Choroid plexus epithelial cell (primary cell): ENCODE measurements at regions not wholly inside any gene's neighbourhood (a gene's known extent, or its start where the extent isn't known, plus 50 kb on each side); places are given as distances from the start of the nearest gene placed in this dataset.

ENCODE experiments used
- DNase-seq: peaks from one replicate; pipeline ENCODE4 v3.0.0-alpha.2; 2010; ENCODE audit warnings: low read depth
- H3K4me3 ChIP-seq: 2 replicates; pipeline ENCODE4 v1.5.1; 2011; ENCODE audit warnings: low read depth, mild to moderate bottlenecking, control low read depth, low read length, moderate library complexity
- CTCF ChIP-seq: conservative IDR thresholded peaks from 2 replicates; pipeline ENCODE4 v1.5.1; 2011; ENCODE audit warnings: low read depth, mild to moderate bottlenecking, control low read depth, inconsistent platforms, low read length, moderate library complexity

DNA sequence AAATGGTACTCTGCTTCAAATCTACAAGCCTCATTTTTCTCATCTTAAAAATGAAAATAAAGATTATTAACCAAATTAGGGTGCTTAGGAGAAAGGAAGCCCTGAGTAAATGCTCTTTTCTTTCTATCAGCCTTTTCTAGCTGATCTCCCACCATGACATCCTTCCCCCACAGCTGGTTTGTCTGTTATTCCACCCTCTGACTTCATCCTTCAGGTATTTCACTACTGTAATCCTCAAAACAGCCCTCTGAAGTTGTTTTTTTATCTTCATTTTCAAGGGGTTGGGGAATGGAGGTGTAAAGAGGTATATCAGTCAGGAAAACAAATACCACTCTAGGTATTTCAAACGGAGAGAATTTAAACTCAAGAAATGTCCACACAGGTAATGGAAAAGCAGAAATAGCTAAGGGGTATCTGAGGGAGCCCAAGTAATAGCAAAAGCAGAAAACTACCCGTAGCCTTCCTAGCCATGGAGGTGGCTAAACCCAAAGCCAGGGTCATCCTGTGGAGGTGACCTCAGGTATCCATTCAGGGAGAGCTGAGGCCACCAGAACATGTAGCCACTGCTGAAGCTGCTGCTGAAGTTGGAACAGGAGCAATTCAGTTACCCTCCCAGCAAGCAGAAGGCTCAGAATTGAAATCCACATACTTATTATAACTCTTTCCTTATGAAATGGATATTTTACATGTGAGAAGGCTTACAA, 990.9 kb upstream of the ACVR2A start:
- DNase-seq: peak; percentile 66
- no peak for TF ChIP-seq CTCF
- no peak overlapping the region for H3K4me3 ChIP-seq

DNA sequence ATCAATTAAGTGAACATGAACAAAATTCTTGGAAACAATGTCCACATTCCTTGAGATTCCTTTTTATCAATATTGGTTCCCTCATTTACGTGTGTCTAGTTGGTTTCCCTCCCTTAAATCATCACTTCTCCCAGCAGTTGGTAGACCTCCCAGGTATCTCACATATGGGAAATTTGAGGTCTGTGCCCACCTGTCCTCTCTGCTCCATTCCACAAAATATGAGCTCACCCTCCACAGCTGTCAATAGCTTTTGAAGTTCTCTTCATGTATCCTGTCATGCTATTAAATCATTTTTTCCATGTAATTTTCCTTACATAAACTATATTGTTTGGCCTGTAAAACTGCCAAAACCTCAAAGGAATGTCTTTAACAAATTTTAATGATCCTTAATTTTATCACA, 992.2 kb upstream of the ACVR2A start:
- no peak overlapping the region for H3K4me3 ChIP-seq
- TF ChIP-seq CTCF: no peak

GRCh38 chr2:146850746-146851145, 994.1 kb upstream of the ACVR2A start:
- DNase-seq: peak; percentile 83
- no peak for TF ChIP-seq CTCF
- H3K4me3 ChIP-seq: no peak overlapping the region

More for the DNA sequence above, 992.2 kb upstream of the ACVR2A start:
- no peak for DNase-seq

DNA sequence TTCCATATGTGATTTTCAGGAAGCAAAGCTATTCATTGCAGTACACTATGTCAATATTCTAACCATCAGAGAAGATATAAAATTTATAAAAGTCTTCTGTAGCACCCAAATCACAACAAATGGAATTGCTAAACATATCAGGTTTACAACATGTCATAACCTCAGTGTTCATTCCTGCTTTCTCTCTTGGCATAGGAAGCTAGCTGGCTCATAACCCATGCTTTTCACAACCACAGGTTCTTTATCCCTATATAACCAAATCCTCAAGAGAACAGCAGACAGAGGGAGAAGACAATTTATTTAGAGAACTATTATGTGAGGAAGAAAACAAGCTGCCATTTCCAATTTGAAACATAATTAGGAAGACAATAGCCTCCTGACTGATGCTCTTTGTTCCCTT, 997.0 kb upstream of the ACVR2A start:
- no peak overlapping the region for H3K4me3 ChIP-seq
- DNase-seq: no peak
- no peak for TF ChIP-seq CTCF

DNA sequence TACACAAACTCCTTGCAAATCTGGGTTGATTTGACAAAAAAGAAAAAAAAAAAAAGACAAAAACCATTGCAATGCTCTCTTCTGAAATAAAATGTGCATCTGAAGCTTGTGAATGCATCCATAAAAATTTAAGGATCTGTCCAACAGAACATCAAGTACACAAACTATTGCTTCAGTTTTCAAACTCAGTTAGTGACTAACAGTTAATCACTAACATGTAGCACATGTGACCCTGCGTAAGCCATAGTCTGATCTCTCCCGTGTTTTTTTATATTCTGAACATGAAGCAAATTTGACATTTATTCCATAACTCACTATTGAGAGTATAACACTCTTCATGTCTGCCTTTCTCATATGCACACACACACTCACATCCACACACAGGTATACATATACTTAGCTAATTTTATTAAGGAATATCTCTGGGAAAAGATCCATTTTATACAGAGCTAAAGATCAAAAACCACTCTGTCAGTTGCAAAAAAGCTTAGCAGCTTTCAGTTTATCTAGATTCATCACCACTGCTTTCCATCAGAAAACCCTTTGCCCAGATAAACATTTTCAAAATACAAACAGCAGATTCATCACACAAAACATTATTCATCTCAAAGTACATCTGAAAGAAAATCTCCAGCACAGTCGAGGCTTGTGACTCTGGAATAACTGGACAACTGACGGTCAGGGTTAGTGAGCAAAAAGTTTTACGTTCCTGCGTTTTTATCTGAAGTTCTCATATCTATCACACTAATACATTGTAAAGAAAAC, 1000.4 kb upstream of the ACVR2A start:
- H3K4me3 ChIP-seq: no peak overlapping the region
- TF ChIP-seq CTCF: no peak

DNA sequence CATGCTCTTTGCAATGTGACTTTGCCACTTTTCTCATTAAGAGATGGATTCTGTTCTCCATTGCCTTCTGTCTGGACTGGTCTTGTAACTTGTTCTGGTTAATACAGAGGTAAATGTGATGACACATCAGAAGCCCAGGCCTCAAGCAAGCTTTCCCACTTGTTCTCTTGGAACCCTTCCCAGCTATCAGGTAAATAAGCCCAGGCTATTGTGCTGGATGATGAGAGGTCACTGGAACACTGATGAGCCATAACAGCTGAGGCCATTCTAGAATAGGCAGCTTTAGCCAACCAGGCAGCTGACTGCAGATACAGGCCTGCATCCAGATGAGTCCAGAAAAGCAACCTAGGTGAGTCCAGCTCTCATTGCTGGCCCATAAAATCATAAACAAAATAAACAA, 1007.0 kb upstream of the ACVR2A start:
- H3K4me3 ChIP-seq: no peak overlapping the region
- no peak for TF ChIP-seq CTCF
- no peak for DNase-seq

More for the DNA sequence above, 1000.4 kb upstream of the ACVR2A start:
- DNase-seq: peak; percentile 70
